Breast epithelium (tissue), 4 donors: ENCODE measurements at regions not wholly inside any gene's neighbourhood (a gene's known extent, or its start where the extent isn't known, plus 50 kb on each side); places are given as distances from the start of the nearest gene placed in this dataset.

Experiments used
- DNase-seq, 2 donors: peaks; one replicate each; pipeline ENCODE4 v3.0.0-alpha.2; 2019; ENCODE audit warnings: low spot score in 2 of 2
- H3K27ac ChIP-seq, 2 donors: fragments of 200-600 bp; sonication (generic) in 1 of 2; one replicate each; pipeline ENCODE4 v1.5.1; 2016 to 2019; ENCODE audit warnings: mild to moderate bottlenecking in 1 of 2
- H3K27me3 ChIP-seq, 2 donors: fragments of 200-600 bp; sonication (generic) in 1 of 2; one replicate each; pipeline versions ENCODE4 v1.5.1 to v1.6.0; 2017 to 2019; ENCODE audit warnings: control low read depth in 1 of 2, mild to moderate bottlenecking in 1 of 2
- H3K36me3 ChIP-seq: fragments of 200-600 bp; one replicate; pipeline ENCODE4 v1.5.1; 2019
- H3K4me1 ChIP-seq, 2 donors: fragments of 200-600 bp; sonication (generic); one replicate each; pipeline ENCODE4 v1.5.1; 2016 to 2019; ENCODE audit warnings: control low read depth in 1 of 2
- H3K4me3 ChIP-seq, 3 donors: fragments of 200-600 bp; sonication (generic); 1 replicate in 2 of 3; 2 replicates in 1 of 3; pipeline ENCODE4 v1.5.1; 2016 to 2019; ENCODE audit warnings: mild to moderate bottlenecking in 3 of 3, moderate library complexity in 2 of 3
- H3K9me3 ChIP-seq, 2 donors: fragments of 200-600 bp; sonication (generic) in 1 of 2; one replicate each; pipeline ENCODE4 v1.5.1; 2016 to 2019; ENCODE audit warnings: control low read depth in 1 of 2
- CTCF ChIP-seq, 3 donors: fragments of 450-650 bp; IDR thresholded peaks; one replicate each; pipeline ENCODE4 v1.5.1; 2016 to 2017; ENCODE audit warnings: antibody characterized with exemption in 3 of 3, mild to moderate bottlenecking in 3 of 3, moderate library complexity in 3 of 3
- POLR2A ChIP-seq: fragments of 450-650 bp; IDR thresholded peaks from one replicate; pipeline ENCODE4 v1.6.1; 2016; ENCODE audit warnings: antibody characterized with exemption, mild to moderate bottlenecking, moderate library complexity
- POLR2AphosphoS5 ChIP-seq, 3 donors: sonication (generic); formaldehyde crosslinking; IDR thresholded peaks; one replicate each; pipeline ENCODE4 v1.6.1; 2017; ENCODE audit warnings: antibody characterized with exemption in 3 of 3
- intact Hi-C: fragments of 100-400 bp; cut with DNase I; formaldehyde crosslinking; loops from one replicate; pipeline ENCODE4 v1.15.1; 2023; ENCODE audit warnings: low total_unique reads

GRCh38 chr6:165961233-165961632 lies 206.4 kb downstream of the TBXT start:
- DNase-seq, result no peak
- Histone ChIP-seq H3K27me3 (no peaks in the 10 kb centered on the region), H3K27ac (no peak overlapping the region), H3K9me3 (no peaks in the 10 kb centered on the region), H3K36me3 (no peaks in the 10 kb centered on the region), H3K4me3 (no peak overlapping the region), H3K4me1 (no peaks in the 10 kb centered on the region)
- intact Hi-C loops, result loop anchor here (2.0 kb wide), 1 partner anchor 64 kb away; no protein-coding TSS in a partner anchor
- TF ChIP-seq POLR2AphosphoS5 (IDR thresholded peaks at IDR 0.05) (no peak), POLR2A (no peak), CTCF (IDR thresholded peaks at IDR 0.05) (no peak)

- no peaks in the 10 kb centered on the region for H3K36me3 ChIP-seq
- intact Hi-C loops, result loop anchor here (2.0 kb wide), 1 partner anchor 64 kb away; no protein-coding TSS in a partner anchor
- DNase-seq, result no peak
- no peak overlapping the region for H3K27ac ChIP-seq
- TF ChIP-seq POLR2A (no peak), CTCF (IDR thresholded peaks at IDR 0.05) (no peak), POLR2AphosphoS5 (IDR thresholded peaks at IDR 0.05) (no peak)
- no peak overlapping the region for H3K4me3 ChIP-seq
- no peaks in the 10 kb centered on the region for H3K9me3 ChIP-seq
- H3K4me1 ChIP-seq, result no peaks in the 10 kb centered on the region
- no peaks in the 10 kb centered on the region for H3K27me3 ChIP-seq
Measured at GRCh38 chr6:165960695-165961094, 207.0 kb downstream of the TBXT start.

GRCh38 chr6:165959627-165960026 lies 208.0 kb downstream of the TBXT start:
- DNase-seq, result no peak
- TF ChIP-seq CTCF (IDR thresholded peaks at IDR 0.05), result no peak
- no peak for TF ChIP-seq POLR2A
- no peak for TF ChIP-seq POLR2AphosphoS5 (IDR thresholded peaks at IDR 0.05)
- intact Hi-C loops, result loop anchor here (2.0 kb wide), 1 partner anchor 63 kb away; no protein-coding TSS in a partner anchor
- Histone ChIP-seq H3K36me3 (no peaks in the 10 kb centered on the region), H3K27me3 (no peaks in the 10 kb centered on the region), H3K4me1 (no peaks in the 10 kb centered on the region), H3K4me3 (no peak overlapping the region), H3K27ac (no peak overlapping the region), H3K9me3 (no peaks in the 10 kb centered on the region)

GRCh38 chr6:165956874-165957273 lies 210.8 kb downstream of the TBXT start:
- Histone ChIP-seq H3K4me1 (no peaks in the 10 kb centered on the region), H3K4me3 (no peak overlapping the region), H3K27me3 (no peaks in the 10 kb centered on the region), H3K9me3 (no peaks in the 10 kb centered on the region), H3K36me3 (no peaks in the 10 kb centered on the region), H3K27ac (no peak overlapping the region)
- TF ChIP-seq POLR2A (no peak), CTCF (IDR thresholded peaks at IDR 0.05) (no peak), POLR2AphosphoS5 (IDR thresholded peaks at IDR 0.05) (no peak)
- intact Hi-C loops, result no loop called here
- DNase-seq, result no peak

- H3K27me3 ChIP-seq, result no peaks in the 10 kb centered on the region
- TF ChIP-seq POLR2A, result no peak
- TF ChIP-seq CTCF (IDR thresholded peaks at IDR 0.05), result no peak
- no peak for TF ChIP-seq POLR2AphosphoS5 (IDR thresholded peaks at IDR 0.05)
- DNase-seq, result no peak
Measured at GRCh38 chr6:165952514-165952913, 215.1 kb downstream of the TBXT start.

More at GRCh38 chr6:165952514-165952913, 215.1 kb downstream of the TBXT start:
- Histone ChIP-seq H3K36me3 (no peaks in the 10 kb centered on the region), H3K27ac (no peak overlapping the region), H3K9me3 (no peaks in the 10 kb centered on the region), H3K4me1 (no peaks in the 10 kb centered on the region), H3K4me3 (no peak overlapping the region)
- intact Hi-C loops, result no loop called here
